ENCODE measurements at regions not wholly inside any gene's neighbourhood (a gene's known extent, or its start where the extent isn't known, plus 50 kb on each side); places are given as distances from the start of the nearest gene placed in this dataset.

- Histone ChIP-seq H3K23ac (ENCODE audit: low read depth, low read length) (no peak overlapping the region), H2AK9ac (replicated peaks; ENCODE audit: low read depth, low read length, poor library complexity) (no peak overlapping the region), H3K9me3 (ENCODE audit: control insufficient read depth, insufficient read depth, low read length) (peaks cover 36% of the 10 kb centered on the region), H2BK20ac (ENCODE audit: low read depth, low read length) (no peak overlapping the region), H4K20me1 (ENCODE audit: insufficient read depth, low read length) (no peaks in the 10 kb centered on the region), H2BK15ac (ENCODE audit: low read depth, low read length) (no peak overlapping the region), H3K27me3 (ENCODE audit: control insufficient read depth, insufficient read depth, low read length) (no peaks in the 10 kb centered on the region), H3K27ac (ENCODE audit: insufficient read depth, low read length) (no peak overlapping the region), H3K36me3 (ENCODE audit: control insufficient read depth, insufficient read depth, low read length) (no peaks in the 10 kb centered on the region), H3K4me3 (ENCODE audit: insufficient read depth, low read depth, low read length) (no peak overlapping the region), H3K4ac (ENCODE audit: low read depth, low read length) (no peak overlapping the region), H2BK120ac (ENCODE audit: low read depth, low read length) (no peak overlapping the region), H3K56ac (ENCODE audit: extremely low read depth, insufficient read depth, low read length) (no peak overlapping the region), H4K91ac (ENCODE audit: insufficient read depth, low read depth, low read length) (no peak overlapping the region), H2BK5ac (ENCODE audit: low read depth, low read length, poor library complexity, severe bottlenecking) (no peak overlapping the region), H3K14ac (replicated peaks; ENCODE audit: low read depth, low read length) (no peak overlapping the region), H2AK5ac (ENCODE audit: low read depth, low read length) (no peak overlapping the region), H2AFZ (replicated peaks; ENCODE audit: low read length, poor library complexity) (no peak overlapping the region), H3K4me1 (ENCODE audit: control insufficient read depth, insufficient read depth, low read length) (no peaks in the 10 kb centered on the region), H3K9me1 (ENCODE audit: insufficient read depth, low read length) (no peaks in the 10 kb centered on the region), H3K18ac (ENCODE audit: low read depth, low read length) (no peak overlapping the region), H3K4me2 (ENCODE audit: low read depth, low read length) (no peak overlapping the region), H3K9ac (ENCODE audit: low read depth, low read length) (no peak overlapping the region), H4K5ac (ENCODE audit: low read depth, low read length) (no peak overlapping the region), H4K8ac (ENCODE audit: low read depth in 2 of 2, low read length in 2 of 2) (no peak overlapping the region), H3K79me1 (ENCODE audit: low read depth in 1 of 2, low read length in 2 of 2) (no peaks in the 10 kb centered on the region)
- ChIA-PET CTCF (no interaction called here), POLR2A (ENCODE audit: unreplicated experiment) (no interaction called here)
- in situ Hi-C loops (cut with MboI; ENCODE audit: low sequenced_read_pairs) = no loop called here
- no CpG with 5 or more reads among the region's 9 CpGs for WGBS, 2 experiments (ENCODE audit: extremely low coverage in 2 of 2, insufficient read length in 1 of 2)
- dilution Hi-C loops (cut with HindIII; ENCODE audit: low sequenced_read_pairs, unreplicated experiment) = no loop called here
- DNase-seq (no peak), ATAC-seq (ENCODE audit: low read depth) (no peak)
- no TSS peak for BruUV-seq (replicated peaks)
- TF ChIP-seq MXI1 (IDR thresholded peaks at IDR 0.05; ENCODE audit: borderline replicate concordance, low read depth, low read length) = no peak
- no peak for TF ChIP-seq RAD21 (IDR thresholded peaks at IDR 0.05; ENCODE audit: low read length)
- TF ChIP-seq, protein P1, sequence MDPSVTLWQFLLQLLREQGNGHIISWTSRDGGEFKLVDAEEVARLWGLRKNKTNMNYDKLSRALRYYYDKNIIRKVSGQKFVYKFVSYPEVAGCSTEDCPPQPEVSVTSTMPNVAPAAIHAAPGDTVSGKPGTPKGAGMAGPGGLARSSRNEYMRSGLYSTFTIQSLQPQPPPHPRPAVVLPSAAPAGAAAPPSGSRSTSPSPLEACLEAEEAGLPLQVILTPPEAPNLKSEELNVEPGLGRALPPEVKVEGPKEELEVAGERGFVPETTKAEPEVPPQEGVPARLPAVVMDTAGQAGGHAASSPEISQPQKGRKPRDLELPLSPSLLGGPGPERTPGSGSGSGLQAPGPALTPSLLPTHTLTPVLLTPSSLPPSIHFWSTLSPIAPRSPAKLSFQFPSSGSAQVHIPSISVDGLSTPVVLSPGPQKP (IDR thresholded peaks at IDR 0.05; ENCODE audit: borderline replicate concordance, low read depth, low read length) = no peak
- no peak for TF ChIP-seq RFX5 (IDR thresholded peaks at IDR 0.05; ENCODE audit: low read depth, low read length)
- no peak for TF ChIP-seq RCOR1 (IDR thresholded peaks at IDR 0.05; ENCODE audit: insufficient replicate concordance, low read length)
- TF ChIP-seq, protein P2, sequence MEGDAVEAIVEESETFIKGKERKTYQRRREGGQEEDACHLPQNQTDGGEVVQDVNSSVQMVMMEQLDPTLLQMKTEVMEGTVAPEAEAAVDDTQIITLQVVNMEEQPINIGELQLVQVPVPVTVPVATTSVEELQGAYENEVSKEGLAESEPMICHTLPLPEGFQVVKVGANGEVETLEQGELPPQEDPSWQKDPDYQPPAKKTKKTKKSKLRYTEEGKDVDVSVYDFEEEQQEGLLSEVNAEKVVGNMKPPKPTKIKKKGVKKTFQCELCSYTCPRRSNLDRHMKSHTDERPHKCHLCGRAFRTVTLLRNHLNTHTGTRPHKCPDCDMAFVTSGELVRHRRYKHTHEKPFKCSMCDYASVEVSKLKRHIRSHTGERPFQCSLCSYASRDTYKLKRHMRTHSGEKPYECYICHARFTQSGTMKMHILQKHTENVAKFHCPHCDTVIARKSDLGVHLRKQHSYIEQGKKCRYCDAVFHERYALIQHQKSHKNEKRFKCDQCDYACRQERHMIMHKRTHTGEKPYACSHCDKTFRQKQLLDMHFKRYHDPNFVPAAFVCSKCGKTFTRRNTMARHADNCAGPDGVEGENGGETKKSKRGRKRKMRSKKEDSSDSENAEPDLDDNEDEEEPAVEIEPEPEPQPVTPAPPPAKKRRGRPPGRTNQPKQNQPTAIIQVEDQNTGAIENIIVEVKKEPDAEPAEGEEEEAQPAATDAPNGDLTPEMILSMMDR (conservative IDR thresholded peaks at IDR 0.05; ENCODE audit: low read depth, low read length) = no peak
- no peak for TF ChIP-seq MAFK (IDR thresholded peaks at IDR 0.05; ENCODE audit: low read depth, low read length)
- TF ChIP-seq MAZ (IDR thresholded peaks at IDR 0.05; ENCODE audit: borderline replicate concordance, low read depth, low read length) = no peak
- TF ChIP-seq, protein P3, sequence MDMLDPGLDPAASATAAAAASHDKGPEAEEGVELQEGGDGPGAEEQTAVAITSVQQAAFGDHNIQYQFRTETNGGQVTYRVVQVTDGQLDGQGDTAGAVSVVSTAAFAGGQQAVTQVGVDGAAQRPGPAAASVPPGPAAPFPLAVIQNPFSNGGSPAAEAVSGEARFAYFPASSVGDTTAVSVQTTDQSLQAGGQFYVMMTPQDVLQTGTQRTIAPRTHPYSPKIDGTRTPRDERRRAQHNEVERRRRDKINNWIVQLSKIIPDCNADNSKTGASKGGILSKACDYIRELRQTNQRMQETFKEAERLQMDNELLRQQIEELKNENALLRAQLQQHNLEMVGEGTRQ (IDR thresholded peaks at IDR 0.05; ENCODE audit: low read depth, low read length) = no peak
- TF ChIP-seq POLR2A (IDR thresholded peaks at IDR 0.05; ENCODE audit: low read depth, low read length) = no peak
- no peak for TF ChIP-seq SMC3 (IDR thresholded peaks at IDR 0.05; ENCODE audit: low read depth, low read length)
- TF ChIP-seq BHLHE40 (IDR thresholded peaks at IDR 0.05; ENCODE audit: low read depth, low read length) = no peak
- no peak for TF ChIP-seq CHD1 (IDR thresholded peaks at IDR 0.05; ENCODE audit: low read depth, low read length)
- no peak for TF ChIP-seq NFE2L2 (IDR thresholded peaks at IDR 0.05; ENCODE audit: low read depth, low read length)
- no peak for TF ChIP-seq CEBPB (IDR thresholded peaks at IDR 0.05; ENCODE audit: low read depth, low read length)
- TF ChIP-seq FOS (IDR thresholded peaks at IDR 0.05; ENCODE audit: low read depth, low read length) = no peak
- intact Hi-C loops (cut with micrococcal nuclease) = no loop called here
Measured at GRCh38 chr2:2662847-2663356, 331.8 kb upstream of the MYT1L start.
